ENCODE measurements at regions not wholly inside any gene's neighbourhood (a gene's known extent, or its start where the extent isn't known, plus 50 kb on each side); places are given as distances from the start of the nearest gene placed in this dataset.

- TF ChIP-seq CTCF (IDR thresholded peaks at IDR 0.05) (no peak), EP300 (IDR thresholded peaks at IDR 0.05) (no peak)
Measured at GRCh38 chr11:19392847-19393518, 152.2 kb upstream of the E2F8 start.
